ENCODE measurements at regions not wholly inside any gene's neighbourhood (a gene's known extent, or its start where the extent isn't known, plus 50 kb on each side); places are given as distances from the start of the nearest gene placed in this dataset.
"Not testable (repeated sequence)": the region's sequence is repeated elsewhere in the genome, so short reads cannot be mapped to it uniquely, and the experiment has no call there.

- Histone ChIP-seq H3K27me3 (ENCODE audit: low read length) (no peaks in the 10 kb centered on the region), H3K9ac (ENCODE audit: low read length) (no peak overlapping the region), H3K36me3 (ENCODE audit: low read length) (no peaks in the 10 kb centered on the region), H3K27ac (ENCODE audit: low read depth, low read length) (no peak overlapping the region), H4K20me1 (ENCODE audit: low read depth, low read length) (no peaks in the 10 kb centered on the region), H3K9me3 (ENCODE audit: insufficient read depth, low read length) (no peaks in the 10 kb centered on the region; the same call in 1 of the 2 replicates), H3K79me2 (ENCODE audit: insufficient read depth, low read length) (no peaks in the 10 kb centered on the region), H3F3A (ENCODE audit: insufficient read depth) (no peaks in the 10 kb centered on the region), H2AFZ (ENCODE audit: low read depth, low read length, severe bottlenecking) (no peak overlapping the region), H3K9me2 (replicated peaks; ENCODE audit: insufficient read depth, low read length) (no peaks in the 10 kb centered on the region), H3K4me3 (ENCODE audit: insufficient read depth, low read length, poor library complexity, severe bottlenecking) (no peak overlapping the region), H3K4me2 (ENCODE audit: low read depth, low read length, poor library complexity, severe bottlenecking) (no peak overlapping the region)
- TF ChIP-seq CTCF (IDR thresholded peaks at IDR 0.05; ENCODE audit: insufficient read depth, low read length, poor library complexity, severe bottlenecking) (no peak), EZH2phosphoT487 (conservative IDR thresholded peaks at IDR 0.05; ENCODE audit: low read length) (no peak)
Measured at GRCh38 chr13:78491978-78492377, 111.4 kb downstream of the POU4F1 start.

GRCh38 chr13:78490225-78490624 is 113.1 kb downstream of the POU4F1 start:
- H3K79me2 ChIP-seq (ENCODE audit: insufficient read depth, low read length); H3K4me3 ChIP-seq (ENCODE audit: insufficient read depth, low read length, poor library complexity, severe bottlenecking); H3K36me3 ChIP-seq (ENCODE audit: low read length); H3K9ac ChIP-seq (ENCODE audit: low read length); H2AFZ ChIP-seq (ENCODE audit: low read depth, low read length, severe bottlenecking); H3K27ac ChIP-seq (ENCODE audit: low read depth, low read length); H3K9me3 ChIP-seq (ENCODE audit: insufficient read depth, low read length); H3F3A ChIP-seq (ENCODE audit: insufficient read depth); H3K4me2 ChIP-seq (ENCODE audit: low read depth, low read length, poor library complexity, severe bottlenecking); H4K20me1 ChIP-seq (ENCODE audit: low read depth, low read length); H3K9me2 ChIP-seq (replicated peaks; ENCODE audit: insufficient read depth, low read length); H3K27me3 ChIP-seq (ENCODE audit: low read length): not testable (repeated sequence)

GRCh38 chr13:78487707-78488106 is 115.6 kb downstream of the POU4F1 start:
- Histone ChIP-seq H3K9me2 (replicated peaks; ENCODE audit: insufficient read depth, low read length) (no peaks in the 10 kb centered on the region), H2AFZ (ENCODE audit: low read depth, low read length, severe bottlenecking) (no peak overlapping the region), H3K27me3 (ENCODE audit: low read length) (no peaks in the 10 kb centered on the region), H3K4me3 (ENCODE audit: insufficient read depth, low read length, poor library complexity, severe bottlenecking) (no peak overlapping the region), H3K36me3 (ENCODE audit: low read length) (no peaks in the 10 kb centered on the region), H3K9me3 (ENCODE audit: insufficient read depth, low read length) (no peaks in the 10 kb centered on the region; the same call in 1 of the 2 replicates), H3K27ac (ENCODE audit: low read depth, low read length) (no peak overlapping the region), H3K4me2 (ENCODE audit: low read depth, low read length, poor library complexity, severe bottlenecking) (no peak overlapping the region), H3K9ac (ENCODE audit: low read length) (no peak overlapping the region), H3K79me2 (ENCODE audit: insufficient read depth, low read length) (no peaks in the 10 kb centered on the region), H3F3A (ENCODE audit: insufficient read depth) (no peaks in the 10 kb centered on the region), H4K20me1 (ENCODE audit: low read depth, low read length) (no peaks in the 10 kb centered on the region)
- no peak for TF ChIP-seq EZH2phosphoT487 (conservative IDR thresholded peaks at IDR 0.05; ENCODE audit: low read length)
- no peak for TF ChIP-seq CTCF (IDR thresholded peaks at IDR 0.05; ENCODE audit: insufficient read depth, low read length, poor library complexity, severe bottlenecking)

GRCh38 chr13:78485803-78486202 is 117.5 kb downstream of the POU4F1 start:
- no peaks in the 10 kb centered on the region for H3K36me3 ChIP-seq (ENCODE audit: low read length)
- H3F3A ChIP-seq (ENCODE audit: insufficient read depth): no peaks in the 10 kb centered on the region
- no peaks in the 10 kb centered on the region for H3K9me2 ChIP-seq (replicated peaks; ENCODE audit: insufficient read depth, low read length)
- H4K20me1 ChIP-seq (ENCODE audit: low read depth, low read length): no peaks in the 10 kb centered on the region
- H3K9me3 ChIP-seq (ENCODE audit: insufficient read depth, low read length): no peaks in the 10 kb centered on the region
- no peak overlapping the region for H3K4me3 ChIP-seq (ENCODE audit: insufficient read depth, low read length, poor library complexity, severe bottlenecking)
- H3K79me2 ChIP-seq (ENCODE audit: insufficient read depth, low read length): no peaks in the 10 kb centered on the region
- no peaks in the 10 kb centered on the region for H3K27me3 ChIP-seq (ENCODE audit: low read length)
- no peak overlapping the region for H3K27ac ChIP-seq (ENCODE audit: low read depth, low read length)
- TF ChIP-seq EZH2phosphoT487 (conservative IDR thresholded peaks at IDR 0.05; ENCODE audit: low read length): no peak
- no peak for TF ChIP-seq CTCF (IDR thresholded peaks at IDR 0.05; ENCODE audit: insufficient read depth, low read length, poor library complexity, severe bottlenecking)
- no peak overlapping the region for H2AFZ ChIP-seq (ENCODE audit: low read depth, low read length, severe bottlenecking)
- H3K4me2 ChIP-seq (ENCODE audit: low read depth, low read length, poor library complexity, severe bottlenecking): no peak overlapping the region
- H3K9ac ChIP-seq (ENCODE audit: low read length): no peak overlapping the region
